Gastroesophageal sphincter (tissue), 3 donors: ENCODE measurements at regions not wholly inside any gene's neighbourhood (a gene's known extent, or its start where the extent isn't known, plus 50 kb on each side); places are given as distances from the start of the nearest gene placed in this dataset.

ENCODE experiments used
- CTCF ChIP-seq, 4 experiments: fragments of 200-600 bp in 2 of 4; fragments of 450-650 bp in 2 of 4; sonication (generic) in 1 of 4; IDR thresholded peaks; one replicate each; pipeline ENCODE4 v1.5.1; 2017 to 2019; ENCODE audit warnings: antibody characterized with exemption in 4 of 4, mild to moderate bottlenecking in 2 of 4, moderate library complexity in 2 of 4
- POLR2A ChIP-seq, 2 donors: fragments of 450-650 bp; IDR thresholded peaks; one replicate each; pipeline ENCODE4 v1.6.1; 2017; ENCODE audit warnings: antibody characterized with exemption in 2 of 2, mild to moderate bottlenecking in 2 of 2, moderate library complexity in 1 of 2

GRCh38 chr2:121072784-121073183 lies 212.2 kb downstream of the TFCP2L1 start:
- TF ChIP-seq CTCF (IDR thresholded peaks at IDR 0.05) (no peak), POLR2A (IDR thresholded peaks at IDR 0.05) (no peak)
